ENCODE measurements at regions not wholly inside any gene's neighbourhood (a gene's known extent, or its start where the extent isn't known, plus 50 kb on each side); places are given as distances from the start of the nearest gene placed in this dataset.

DNA sequence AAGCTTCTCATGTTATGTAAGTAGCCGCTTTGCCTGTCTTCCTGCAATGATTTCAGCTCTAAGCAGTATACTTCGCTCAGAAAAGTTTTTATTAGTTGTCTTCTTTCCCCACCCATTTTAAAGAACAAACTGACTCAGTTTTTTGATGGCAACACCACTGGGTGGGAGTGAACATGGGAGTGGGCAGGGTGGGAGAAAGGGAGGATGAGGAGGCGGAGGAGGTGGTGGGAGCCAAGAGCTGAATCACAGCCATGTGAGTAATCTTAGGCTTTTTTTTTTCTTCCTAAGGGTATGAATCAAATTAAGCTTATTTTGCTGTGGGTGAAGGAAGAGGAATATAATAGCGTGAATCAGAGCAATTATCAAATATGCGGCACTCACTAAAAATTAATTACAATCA, 574.3 kb upstream of the DIPK2B start:
- no peaks in the 10 kb centered on the region for H3K9me3 ChIP-seq
- no peaks in the 10 kb centered on the region for H3K27me3 ChIP-seq
- DNase-seq, result no peak
- H3K36me3 ChIP-seq, result no peaks in the 10 kb centered on the region
- H3K4me1 ChIP-seq, result no peaks in the 10 kb centered on the region
- intact Hi-C loops (cut with DNase I), result no loop called here
- H3K27ac ChIP-seq, result peak overlapping the region; percentile 37
- no peak overlapping the region for H3K4me3 ChIP-seq
- TF ChIP-seq, protein P1, sequence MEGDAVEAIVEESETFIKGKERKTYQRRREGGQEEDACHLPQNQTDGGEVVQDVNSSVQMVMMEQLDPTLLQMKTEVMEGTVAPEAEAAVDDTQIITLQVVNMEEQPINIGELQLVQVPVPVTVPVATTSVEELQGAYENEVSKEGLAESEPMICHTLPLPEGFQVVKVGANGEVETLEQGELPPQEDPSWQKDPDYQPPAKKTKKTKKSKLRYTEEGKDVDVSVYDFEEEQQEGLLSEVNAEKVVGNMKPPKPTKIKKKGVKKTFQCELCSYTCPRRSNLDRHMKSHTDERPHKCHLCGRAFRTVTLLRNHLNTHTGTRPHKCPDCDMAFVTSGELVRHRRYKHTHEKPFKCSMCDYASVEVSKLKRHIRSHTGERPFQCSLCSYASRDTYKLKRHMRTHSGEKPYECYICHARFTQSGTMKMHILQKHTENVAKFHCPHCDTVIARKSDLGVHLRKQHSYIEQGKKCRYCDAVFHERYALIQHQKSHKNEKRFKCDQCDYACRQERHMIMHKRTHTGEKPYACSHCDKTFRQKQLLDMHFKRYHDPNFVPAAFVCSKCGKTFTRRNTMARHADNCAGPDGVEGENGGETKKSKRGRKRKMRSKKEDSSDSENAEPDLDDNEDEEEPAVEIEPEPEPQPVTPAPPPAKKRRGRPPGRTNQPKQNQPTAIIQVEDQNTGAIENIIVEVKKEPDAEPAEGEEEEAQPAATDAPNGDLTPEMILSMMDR (IDR thresholded peaks at IDR 0.05), result no peak
- H3K9ac ChIP-seq (ENCODE audit: low read depth in 2 of 2, low read length in 2 of 2), result no peak overlapping the region

DNA sequence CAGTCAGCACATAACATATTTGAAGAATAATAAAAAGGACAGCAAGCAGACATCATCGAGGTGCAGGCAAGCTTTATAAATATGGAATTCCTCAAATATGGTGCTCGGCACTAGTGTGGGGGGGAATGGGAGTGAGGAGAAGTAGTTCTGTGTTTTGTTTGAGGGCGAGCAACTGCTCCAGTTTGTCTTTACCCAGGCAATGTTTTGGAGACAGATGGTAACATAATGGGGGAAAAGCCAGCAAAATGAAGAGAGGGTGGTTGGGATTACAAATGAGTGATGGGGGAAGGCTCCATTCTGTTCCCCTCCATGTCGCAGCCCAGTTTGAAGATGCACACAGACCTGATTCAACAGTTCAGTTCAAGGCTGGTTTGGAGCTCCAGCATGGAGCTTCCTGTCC, 572.9 kb upstream of the DIPK2B start:
- Histone ChIP-seq H3K9me3 (no peaks in the 10 kb centered on the region), H3K4me1 (no peaks in the 10 kb centered on the region), H3K4me3 (no peak overlapping the region), H3K36me3 (no peaks in the 10 kb centered on the region), H3K27me3 (no peaks in the 10 kb centered on the region), H3K9ac (ENCODE audit: low read depth in 2 of 2, low read length in 2 of 2) (no peak overlapping the region), H3K27ac (no peak overlapping the region)
- no peak for DNase-seq
- intact Hi-C loops (cut with DNase I), result no loop called here
- TF ChIP-seq, protein P1 (IDR thresholded peaks at IDR 0.05), result no peak

DNA sequence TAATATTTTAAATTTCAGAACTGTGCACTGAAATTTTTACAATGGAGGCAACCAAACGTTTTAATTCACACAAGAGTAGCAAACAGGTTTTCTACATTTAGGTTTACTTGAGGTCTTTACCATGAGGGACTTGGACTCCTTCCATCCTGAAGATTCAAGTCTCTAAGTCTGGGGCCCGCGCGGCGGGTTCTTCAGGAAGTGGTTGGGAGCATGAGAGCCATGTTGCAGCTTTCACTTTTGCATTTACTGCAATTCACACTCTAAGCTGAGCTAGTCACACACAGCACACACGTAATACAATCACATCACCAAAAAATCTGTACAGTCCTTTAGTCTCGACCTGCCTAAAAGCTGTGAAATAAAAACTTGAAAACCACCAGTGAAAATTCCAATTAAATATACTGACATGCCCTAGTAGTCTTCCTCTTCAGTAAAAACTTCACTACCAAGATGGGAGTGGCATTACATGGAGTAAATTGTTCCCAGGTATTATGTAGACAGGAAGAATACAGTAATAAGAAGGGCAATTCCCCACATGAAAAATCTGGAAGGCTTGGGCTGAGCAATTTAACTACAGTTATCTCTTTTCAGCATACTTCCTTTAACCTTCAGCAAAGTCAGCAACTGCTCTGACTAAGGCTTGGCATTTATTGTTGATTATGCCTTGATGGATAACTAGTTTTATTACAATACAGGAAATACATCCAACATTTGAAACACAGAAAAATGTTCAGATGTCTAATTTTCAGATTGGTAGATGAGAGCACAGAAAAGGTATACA, 571.1 kb upstream of the DIPK2B start:
- intact Hi-C loops (cut with DNase I), result no loop called here
- peak; percentile 48 for DNase-seq
- H3K9ac ChIP-seq (ENCODE audit: low read depth in 2 of 2, low read length in 2 of 2), result peak overlapping the region in 1 of 2 donors; percentile 51
- no peaks in the 10 kb centered on the region for H3K27me3 ChIP-seq
- H3K4me1 ChIP-seq, result no peaks in the 10 kb centered on the region
- peak overlapping the region; percentile 84 for H3K27ac ChIP-seq
- no peaks in the 10 kb centered on the region for H3K36me3 ChIP-seq
- TF ChIP-seq, protein P1 (IDR thresholded peaks at IDR 0.05), result no peak
- no peaks in the 10 kb centered on the region for H3K9me3 ChIP-seq
- H3K4me3 ChIP-seq, result no peak overlapping the region

DNA sequence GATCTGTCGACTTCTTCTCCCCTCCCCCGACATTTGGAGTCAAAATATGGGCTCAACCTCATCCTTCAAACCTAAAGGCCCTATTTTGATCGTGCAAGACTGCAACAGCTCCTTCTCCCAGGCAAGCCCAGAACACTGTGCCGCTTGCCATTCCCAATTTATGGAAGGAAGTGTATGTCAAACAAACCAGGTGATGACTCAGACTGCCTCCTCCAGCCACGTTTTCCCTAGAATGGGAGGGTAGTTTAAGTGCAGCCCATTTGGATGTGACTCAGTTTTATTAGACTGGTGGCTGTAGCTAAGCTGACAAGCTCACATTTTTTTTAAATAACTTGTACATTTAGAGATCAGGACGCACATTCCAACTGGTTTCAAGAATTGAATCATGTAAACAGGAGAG, 570.4 kb upstream of the DIPK2B start:
- Histone ChIP-seq H3K4me1 (no peaks in the 10 kb centered on the region), H3K4me3 (peak overlapping the region; percentile 22), H3K36me3 (no peaks in the 10 kb centered on the region), H3K9me3 (no peaks in the 10 kb centered on the region), H3K27ac (peak overlapping the region; percentile 84), H3K9ac (ENCODE audit: low read depth in 2 of 2, low read length in 2 of 2) (peak overlapping the region in 1 of 2 donors; percentile 51), H3K27me3 (no peaks in the 10 kb centered on the region)
- intact Hi-C loops (cut with DNase I), result no loop called here
- TF ChIP-seq, protein P1 (IDR thresholded peaks at IDR 0.05), result no peak
- peak; percentile 65 for DNase-seq

DNA sequence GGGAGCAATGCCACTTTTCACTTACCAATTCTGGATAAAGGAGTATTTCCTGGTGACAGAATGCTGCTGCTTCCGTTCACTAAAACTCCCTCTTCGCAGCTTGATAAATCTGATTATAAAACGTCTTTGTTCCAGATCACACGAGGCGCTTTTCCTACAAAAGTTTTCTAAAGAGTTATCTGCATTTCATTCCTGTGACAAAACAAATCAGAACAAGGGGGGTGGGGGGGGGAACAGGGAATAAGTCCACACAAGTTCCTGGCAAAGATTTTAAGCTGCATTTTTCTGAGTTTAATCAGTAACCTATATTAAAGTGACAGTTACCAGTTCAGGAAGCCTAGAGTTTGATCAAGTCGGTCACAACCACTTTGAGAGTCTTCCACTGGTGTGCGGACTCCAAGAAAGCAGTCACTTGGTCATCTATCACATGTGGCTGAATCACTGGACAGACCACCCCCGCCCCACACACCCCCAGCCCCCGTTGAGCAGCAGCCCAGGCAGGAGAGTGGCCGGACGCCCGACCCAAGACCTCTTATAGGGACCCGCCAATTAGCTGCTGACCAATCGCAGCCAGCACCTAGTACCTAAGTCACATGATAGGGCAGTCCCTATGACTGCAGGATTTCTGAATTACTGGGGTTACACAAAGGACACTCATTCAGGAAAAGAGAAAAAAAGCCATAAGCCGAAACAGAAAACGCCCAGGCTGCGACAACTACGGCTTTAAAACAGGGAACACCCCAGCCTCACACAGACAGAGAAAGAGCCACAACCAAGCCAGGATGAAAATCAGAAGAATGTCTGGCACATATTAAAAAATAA, 569.3 kb upstream of the DIPK2B start:
- TF ChIP-seq, protein P1 (IDR thresholded peaks at IDR 0.05), result no peak
- peak overlapping the region; percentile 46 to 85 for H3K9ac ChIP-seq (ENCODE audit: low read depth in 2 of 2, low read length in 2 of 2)
- no peaks in the 10 kb centered on the region for H3K4me1 ChIP-seq
- H3K27ac ChIP-seq, result peak overlapping the region; percentile 84
- H3K9me3 ChIP-seq, result no peaks in the 10 kb centered on the region
- H3K27me3 ChIP-seq, result no peaks in the 10 kb centered on the region
- peak; percentile 77 for DNase-seq
- no peaks in the 10 kb centered on the region for H3K36me3 ChIP-seq
- intact Hi-C loops (cut with DNase I), result no loop called here
- peak overlapping the region; percentile 22 for H3K4me3 ChIP-seq

Data from colonic mucosa (tissue), 4 donors.